Transverse colon (tissue), 4 donors: ENCODE measurements at regions not wholly inside any gene's neighbourhood (a gene's known extent, or its start where the extent isn't known, plus 50 kb on each side); places are given as distances from the start of the nearest gene placed in this dataset.
A peak's percentile ranks its signal among the peaks of the same experiment; 100 is the strongest.
"Not testable (repeated sequence)": the region's sequence is repeated elsewhere in the genome, so short reads cannot be mapped to it uniquely, and the experiment has no call there.

ENCODE experiments used
- DNase-seq: peaks from one replicate; pipeline ENCODE4 v3.0.0-alpha.2; 2019
- H3K27ac ChIP-seq, 4 donors: fragments of 200-600 bp; sonication (generic); 2 replicates each; pipeline ENCODE4 v1.5.1; 2016 to 2018; ENCODE audit warnings: inconsistent platforms in 4 of 4
- H3K27me3 ChIP-seq: fragments of 200-600 bp; sonication (generic); 2 replicates; pipeline ENCODE4 v1.5.1; 2017; ENCODE audit warnings: inconsistent platforms
- H3K36me3 ChIP-seq, 4 donors: fragments of 200-600 bp; sonication (generic); 2 replicates each; pipeline ENCODE4 v1.5.1; 2017 to 2019; ENCODE audit warnings: inconsistent platforms in 4 of 4
- H3K4me1 ChIP-seq, 4 donors: fragments of 200-600 bp; sonication (generic); 2 replicates each; pipeline ENCODE4 v1.5.1; 2017 to 2020; ENCODE audit warnings: inconsistent platforms in 4 of 4
- H3K4me3 ChIP-seq, 4 donors: fragments of 200-600 bp; sonication (generic); 1 replicate in 1 of 4; 2 replicates in 3 of 4; pipeline versions ENCODE4 v1.5.1 to v1.6.1; 2017 to 2019; ENCODE audit warnings: inconsistent platforms in 4 of 4
- H3K9me3 ChIP-seq, 2 donors: fragments of 200-600 bp; sonication (generic); 2 replicates each; pipeline ENCODE4 v1.5.1; 2017 to 2019; ENCODE audit warnings: inconsistent platforms in 2 of 2
- CTCF ChIP-seq, 5 experiments: fragments of 200-600 bp in 3 of 5; fragments of 450-650 bp in 2 of 5; sonication (generic) in 3 of 5; IDR thresholded peaks; 1 replicate in 2 of 5; 2 replicates in 3 of 5; pipeline ENCODE4 v1.5.1; 2016 to 2017; ENCODE audit warnings: antibody characterized with exemption in 5 of 5, inconsistent platforms in 3 of 5, mild to moderate bottlenecking in 2 of 5, moderate library complexity in 1 of 5
- EP300 ChIP-seq: sonication (generic); formaldehyde crosslinking; IDR thresholded peaks from one replicate; pipeline ENCODE4 v1.6.1; 2017; ENCODE audit warnings: antibody characterized with exemption, low read depth
- POLR2A ChIP-seq: fragments of 450-650 bp; IDR thresholded peaks from one replicate; pipeline ENCODE4 v1.6.1; 2016; ENCODE audit warnings: antibody characterized with exemption, mild to moderate bottlenecking, moderate library complexity
- POLR2AphosphoS5 ChIP-seq, 3 donors: sonication (generic); formaldehyde crosslinking; IDR thresholded peaks; one replicate each; pipeline ENCODE4 v1.6.1; 2016; ENCODE audit warnings: antibody characterized with exemption in 3 of 3
- WGBS, 2 donors: methylation state at CpG; one replicate each; pipeline ENCODE4 v1.1.5; 2018; ENCODE audit warnings: low coverage in 1 of 2; 5-methylcytosine and 5-hydroxymethylcytosine counted together
- in situ Hi-C, 4 donors: fragments of 200-750 bp; cut with MboI; loops; one replicate each; pipeline versions ENCODE4 v1.15.0 to v1.15.1; 2017; ENCODE audit warnings: low sequenced_read_pairs in 3 of 4, low pct_ligation_motif_present in 1 of 4, low pct_unique_long_range_greater_than_20kb in 1 of 4
- intact Hi-C: fragments of 100-400 bp; cut with DNase I; formaldehyde crosslinking; loops from one replicate; pipeline ENCODE4 v1.15.1; 2023; ENCODE audit warnings: low total_unique reads

GRCh38 chr3:31203960-31204795 lies 309.7 kb upstream of the GADL1 start:
- Histone ChIP-seq H3K27ac (peak overlapping the region in 2 of 4 donors; percentile 10 to 34), H3K9me3 (no peaks in the 10 kb centered on the region), H3K36me3 (no peaks in the 10 kb centered on the region), H3K27me3 (no peaks in the 10 kb centered on the region), H3K4me3 (no peak overlapping the region), H3K4me1 (peaks cover 0 to 19% (median 5%) of the 10 kb centered on the region in 4 donors)
- in situ Hi-C loops (no loop called here), intact Hi-C loops (loop anchor here (5.0 kb wide), 1 partner anchor 1148 kb away; no protein-coding TSS in a partner anchor)
- 55 to 56% methylated on average over 5 of the region's 5 CpGs for WGBS, 2 donors
- DNase-seq, result no peak
- TF ChIP-seq EP300 (no peak), POLR2A (no peak), POLR2AphosphoS5 (IDR thresholded peaks at IDR 0.05) (no peak), CTCF (IDR thresholded peaks at IDR 0.05) (no peak)

GRCh38 chr3:31204796-31205056 lies 310.3 kb upstream of the GADL1 start:
- Histone ChIP-seq H3K4me1 (peaks cover 0 to 19% (median 5%) of the 10 kb centered on the region in 4 donors), H3K27ac (peak overlapping the region in 1 of 4 donors; percentile 34)
- H3K9me3 ChIP-seq, H3K36me3 ChIP-seq, in situ Hi-C loops, H3K4me3 ChIP-seq, H3K27me3 ChIP-seq, DNase-seq: not testable (repeated sequence)
- 50 to 88% methylated on average over 1 to 4 of the region's 4 CpGs for WGBS, 2 donors
- intact Hi-C loops, result loop anchor here (5.0 kb wide), 1 partner anchor 1148 kb away; no protein-coding TSS in a partner anchor

- TF ChIP-seq EP300 (no peak), POLR2A (no peak), CTCF (IDR thresholded peaks at IDR 0.05) (no peak), POLR2AphosphoS5 (IDR thresholded peaks at IDR 0.05) (no peak)
- intact Hi-C loops, result no loop called here
- Histone ChIP-seq H3K9me3 (no peaks in the 10 kb centered on the region), H3K36me3 (no peaks in the 10 kb centered on the region), H3K4me3 (no peak overlapping the region), H3K27me3 (no peaks in the 10 kb centered on the region), H3K27ac (no peak overlapping the region), H3K4me1 (peaks cover 0 to 14% (median 3%) of the 10 kb centered on the region in 4 donors)
- no peak for DNase-seq
- in situ Hi-C loops, result loop anchor here in 1 of 4 donors (10.0 kb wide), 1 partner anchor 245 kb away; no protein-coding TSS in a partner anchor
- WGBS, 2 donors, result 84 to 86% methylated on average over 4 to 5 of the region's 5 CpGs
Observed at GRCh38 chr3:31210068-31210645, 315.7 kb upstream of the GADL1 start.

GRCh38 chr3:31213869-31214486 lies 318.7 kb upstream of the STT3B start:
- TF ChIP-seq POLR2AphosphoS5 (IDR thresholded peaks at IDR 0.05) (no peak), EP300 (no peak), POLR2A (no peak), CTCF (IDR thresholded peaks at IDR 0.05) (no peak)
- WGBS, 2 donors, result 36 to 37% methylated on average over 5 to 7 of the region's 7 CpGs
- no peaks in the 10 kb centered on the region for H3K9me3 ChIP-seq
- no peaks in the 10 kb centered on the region for H3K27me3 ChIP-seq
- no peaks in the 10 kb centered on the region for H3K36me3 ChIP-seq
- in situ Hi-C loops, result loop anchor here in 1 of 4 donors (10.0 kb wide), 1 partner anchor 241 kb away; no protein-coding TSS in a partner anchor
- peak overlapping the region in 1 of 4 donors; percentile 13 for H3K27ac ChIP-seq
- H3K4me3 ChIP-seq, result no peak overlapping the region
- peaks cover 0 to 14% (median 3%) of the 10 kb centered on the region in 4 donors for H3K4me1 ChIP-seq
- DNase-seq, result peak; percentile 43
- intact Hi-C loops, result no loop called here
